Ectodermal cell (in vitro differentiated cells): ENCODE measurements at regions not wholly inside any gene's neighbourhood (a gene's known extent, or its start where the extent isn't known, plus 50 kb on each side); places are given as distances from the start of the nearest gene placed in this dataset.

Experiments
- H3K27ac ChIP-seq: 2 replicates; pipeline ENCODE4 v1.7.0; 2013; ENCODE audit warnings: mild to moderate bottlenecking, low read depth, low read length; ENCODE audit not compliant: insufficient read depth, poor library complexity, severe bottlenecking
- H3K27me3 ChIP-seq: 2 replicates; pipeline ENCODE4 v1.7.0; 2013; ENCODE audit warnings: mild to moderate bottlenecking, low read length; ENCODE audit not compliant: insufficient read depth, control insufficient read depth, poor library complexity, severe bottlenecking
- H3K36me3 ChIP-seq: one replicate; pipeline ENCODE4 v1.7.0; 2013; ENCODE audit warnings: low read length; ENCODE audit not compliant: control insufficient read depth, insufficient read depth
- H3K4me1 ChIP-seq: one replicate; pipeline ENCODE4 v1.7.0; 2013; ENCODE audit warnings: low read length; ENCODE audit not compliant: control insufficient read depth, insufficient read depth
- H3K4me3 ChIP-seq: 2 replicates; pipeline ENCODE4 v1.7.0; 2013; ENCODE audit warnings: low read depth, low read length, control low read depth; ENCODE audit not compliant: insufficient read depth
- H3K9me3 ChIP-seq: 2 replicates; pipeline ENCODE4 v1.7.0; 2013; ENCODE audit warnings: mild to moderate bottlenecking, low read length, moderate library complexity; ENCODE audit not compliant: control insufficient read depth
- WGBS, 2 experiments: methylation state at CpG; one replicate each; pipeline ENCODE4 v1.1.7; 2013; ENCODE audit warnings: missing lambda C conversion rate in 2 of 2; 5-methylcytosine and 5-hydroxymethylcytosine counted together

DNA sequence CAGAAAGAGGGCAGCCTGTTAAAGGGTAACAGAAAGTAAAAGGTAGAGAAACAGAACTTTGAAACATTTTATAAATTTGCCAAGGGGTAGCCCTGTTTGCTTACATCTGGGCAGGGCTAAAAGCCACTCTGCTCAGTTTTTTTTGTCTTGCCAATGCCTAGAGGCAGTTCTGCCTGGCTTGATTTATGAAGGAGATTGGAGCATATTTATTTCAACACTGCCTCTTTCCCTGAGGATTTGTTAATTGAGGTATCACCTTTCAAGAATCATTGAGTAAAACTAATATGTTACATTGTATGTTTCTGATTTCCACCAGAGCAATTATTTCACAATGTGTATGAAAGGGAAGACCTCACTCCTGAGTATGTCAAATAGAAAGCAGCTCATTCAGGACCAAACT lies 160.8 kb downstream of the GXYLT1 start:
- Histone ChIP-seq H3K9me3 (no peaks in the 10 kb centered on the region), H3K36me3 (no peaks in the 10 kb centered on the region), H3K27ac (no peak overlapping the region), H3K4me3 (no peak overlapping the region), H3K27me3 (no peaks in the 10 kb centered on the region), H3K4me1 (peaks cover 4% of the 10 kb centered on the region)

DNA sequence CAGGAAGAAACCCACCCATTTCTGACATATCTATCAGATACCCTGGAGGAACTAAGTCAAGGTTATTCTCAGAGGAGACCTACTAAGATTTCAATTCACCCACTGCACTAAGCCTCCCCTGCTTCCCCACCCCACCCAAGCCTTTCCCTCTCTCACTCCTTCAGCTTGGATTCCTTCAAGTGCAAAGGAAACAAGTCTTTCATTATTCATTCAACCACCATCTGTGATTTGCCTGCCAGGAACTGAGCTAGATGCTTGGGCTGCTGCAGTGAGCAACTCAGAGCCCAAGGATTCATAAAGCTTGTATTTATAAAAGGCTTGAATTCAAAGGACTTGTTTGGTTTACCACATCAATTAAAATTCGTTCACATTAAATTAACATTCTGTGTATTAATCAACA lies 161.3 kb downstream of the GXYLT1 start:
- Histone ChIP-seq H3K27me3 (no peaks in the 10 kb centered on the region), H3K4me1 (peaks cover 4% of the 10 kb centered on the region), H3K4me3 (no peak overlapping the region), H3K36me3 (no peaks in the 10 kb centered on the region), H3K9me3 (no peaks in the 10 kb centered on the region), H3K27ac (no peak overlapping the region)
- no CpG with 5 or more reads among the region's 1 CpG for WGBS, 2 experiments

GRCh38 chr12:41981758-41982157 lies 162.9 kb downstream of the GXYLT1 start:
- H3K27ac ChIP-seq, result no peak overlapping the region
- H3K36me3 ChIP-seq, result no peaks in the 10 kb centered on the region
- no peak overlapping the region for H3K4me3 ChIP-seq
- H3K27me3 ChIP-seq, result no peaks in the 10 kb centered on the region
- 91 to 93% methylated on average over 1 of the region's 1 CpG for WGBS, 2 experiments
- H3K4me1 ChIP-seq, result peaks cover 4% of the 10 kb centered on the region
- no peaks in the 10 kb centered on the region for H3K9me3 ChIP-seq

DNA sequence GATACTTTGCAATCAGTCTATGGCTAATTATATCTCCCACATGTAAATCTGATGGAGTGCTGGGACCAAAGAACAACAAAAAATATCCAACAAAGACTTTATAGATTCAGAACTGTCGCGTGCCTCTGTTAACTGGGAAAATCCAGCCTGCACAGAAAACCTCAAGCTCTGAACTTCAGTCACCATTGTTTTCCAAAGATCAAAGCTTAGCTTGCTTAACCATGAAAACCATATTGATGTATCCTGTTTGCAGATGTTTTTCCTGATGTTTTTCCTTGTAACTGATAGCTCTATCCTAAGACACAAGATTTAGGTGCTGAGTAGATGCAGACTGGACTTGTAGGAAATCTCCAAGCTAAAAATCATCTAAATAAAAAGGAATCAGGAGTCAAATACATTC lies 163.7 kb downstream of the GXYLT1 start:
- Histone ChIP-seq H3K27ac (no peak overlapping the region), H3K4me3 (no peak overlapping the region)
- whole genome bisulfite sequencing, 2 experiments, result 89 to 90% methylated on average over 2 of the region's 2 CpGs

DNA sequence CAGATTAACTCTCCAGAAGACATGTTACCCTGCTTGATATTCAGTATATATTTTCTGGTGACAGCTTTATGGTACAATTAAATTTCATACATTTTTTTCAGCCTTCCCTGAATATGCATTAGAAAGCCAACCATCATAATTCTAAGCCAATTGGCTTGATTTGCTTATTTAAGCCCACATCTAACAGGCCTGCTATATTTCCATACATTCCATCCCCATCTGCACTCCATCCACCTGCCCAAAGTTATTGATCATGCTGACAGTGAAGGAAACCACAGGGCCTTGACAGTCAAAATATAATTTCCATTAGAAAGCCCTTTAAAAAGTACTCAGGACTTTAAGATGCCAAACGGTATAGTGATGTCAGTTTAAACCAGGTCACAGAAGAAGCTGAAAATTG lies 164.3 kb downstream of the GXYLT1 start:
- no peaks in the 10 kb centered on the region for H3K36me3 ChIP-seq
- H3K27me3 ChIP-seq, result no peaks in the 10 kb centered on the region
- 89 to 90% methylated on average over 1 of the region's 1 CpG for WGBS, 2 experiments
- H3K27ac ChIP-seq, result no peak overlapping the region
- H3K4me1 ChIP-seq, result peaks cover 4% of the 10 kb centered on the region
- no peaks in the 10 kb centered on the region for H3K9me3 ChIP-seq
- H3K4me3 ChIP-seq, result no peak overlapping the region

More for the DNA sequence above, 163.7 kb downstream of the GXYLT1 start:
- peaks cover 4% of the 10 kb centered on the region for H3K4me1 ChIP-seq
- H3K36me3 ChIP-seq, result no peaks in the 10 kb centered on the region
- no peaks in the 10 kb centered on the region for H3K9me3 ChIP-seq
- no peaks in the 10 kb centered on the region for H3K27me3 ChIP-seq

GRCh38 chr12:41979574-41979973 lies 165.1 kb downstream of the GXYLT1 start:
- WGBS, 2 experiments, result 91 to 94% methylated on average over 1 to 2 of the region's 2 CpGs
- Histone ChIP-seq H3K36me3 (no peaks in the 10 kb centered on the region), H3K4me1 (peaks cover 4% of the 10 kb centered on the region), H3K9me3 (no peaks in the 10 kb centered on the region), H3K27ac (no peak overlapping the region), H3K27me3 (no peaks in the 10 kb centered on the region), H3K4me3 (no peak overlapping the region)

DNA sequence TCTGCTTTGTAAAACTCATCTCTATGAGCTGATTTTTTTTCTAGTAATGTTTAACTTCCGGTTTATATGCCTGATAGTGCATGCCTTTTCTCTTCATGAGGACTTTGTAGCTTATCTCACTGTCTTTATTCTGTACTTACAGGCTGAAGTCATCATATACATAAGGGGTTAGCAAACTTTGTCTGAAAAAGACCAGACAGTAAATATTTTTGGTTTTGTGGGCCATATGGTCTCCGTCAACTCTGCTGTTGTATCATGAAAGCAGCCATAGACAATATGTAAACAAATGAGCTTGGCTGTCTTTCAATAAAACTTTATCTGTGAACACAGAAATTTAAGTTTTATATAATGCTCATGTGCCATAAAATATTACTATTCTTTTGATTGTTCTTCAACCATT lies 172.1 kb downstream of the GXYLT1 start:
- Histone ChIP-seq H3K36me3 (no peaks in the 10 kb centered on the region), H3K4me3 (no peak overlapping the region), H3K4me1 (peaks cover 13% of the 10 kb centered on the region), H3K27ac (no peak overlapping the region), H3K27me3 (no peaks in the 10 kb centered on the region), H3K9me3 (no peaks in the 10 kb centered on the region)
- 97 to 100% methylated on average over 2 of the region's 2 CpGs for WGBS, 2 experiments

DNA sequence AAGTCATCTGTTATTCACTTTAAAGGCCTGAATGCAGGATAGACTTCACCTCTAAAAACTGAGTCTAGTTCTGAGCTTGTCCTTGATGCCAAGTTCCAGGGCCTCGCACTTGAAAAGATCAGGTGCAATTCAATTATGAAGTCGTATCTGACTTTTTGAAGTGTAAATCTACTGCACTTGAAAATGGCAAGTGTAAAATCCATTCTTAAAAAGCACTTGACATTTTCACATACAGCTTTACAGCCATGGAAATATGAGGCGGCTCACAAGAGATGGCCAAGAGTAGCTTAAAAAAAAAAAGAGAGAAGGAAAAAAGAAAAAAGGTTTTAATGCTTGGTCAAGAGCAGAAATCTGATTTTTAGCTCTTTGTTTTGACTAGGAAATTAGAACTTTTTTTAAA lies 172.5 kb downstream of the GXYLT1 start:
- Histone ChIP-seq H3K27ac (no peak overlapping the region), H3K36me3 (no peaks in the 10 kb centered on the region), H3K4me1 (peaks cover 17% of the 10 kb centered on the region), H3K4me3 (no peak overlapping the region), H3K9me3 (no peaks in the 10 kb centered on the region), H3K27me3 (no peaks in the 10 kb centered on the region)
- 82 to 88% methylated on average over 3 of the region's 3 CpGs for WGBS, 2 experiments

DNA sequence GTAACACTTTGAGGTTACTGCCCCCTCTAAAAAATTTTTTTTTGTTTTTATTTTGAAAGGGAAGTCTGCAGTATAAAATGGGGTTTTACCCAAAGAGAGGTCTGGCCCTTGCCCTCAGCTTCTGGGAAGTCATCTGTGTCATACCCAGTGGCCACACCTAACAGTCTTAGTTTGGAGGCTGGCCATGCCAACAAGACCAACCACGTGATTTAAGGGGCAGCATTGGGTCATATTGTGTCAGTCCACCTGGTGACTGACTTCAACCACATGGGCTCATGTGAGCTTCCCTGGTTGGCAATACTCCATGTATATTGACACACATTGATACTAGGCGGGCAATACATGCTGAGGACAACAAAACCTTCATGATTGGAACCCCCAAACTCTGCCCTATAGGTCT lies 173.9 kb downstream of the GXYLT1 start:
- 87 to 96% methylated on average over 2 of the region's 2 CpGs for WGBS, 2 experiments
- H3K9me3 ChIP-seq, result no peaks in the 10 kb centered on the region
- no peak overlapping the region for H3K4me3 ChIP-seq
- peaks cover 25% of the 10 kb centered on the region for H3K4me1 ChIP-seq
- no peaks in the 10 kb centered on the region for H3K36me3 ChIP-seq
- H3K27me3 ChIP-seq, result no peaks in the 10 kb centered on the region
- no peak overlapping the region for H3K27ac ChIP-seq

- Histone ChIP-seq H3K27ac (no peak overlapping the region), H3K9me3 (no peaks in the 10 kb centered on the region), H3K4me1 (peaks cover 29% of the 10 kb centered on the region), H3K4me3 (no peak overlapping the region), H3K27me3 (no peaks in the 10 kb centered on the region), H3K36me3 (no peaks in the 10 kb centered on the region)
These were observed 176.1 kb downstream of the GXYLT1 start for GRCh38 chr12:41968599-41968998.
